ENCODE measurements at regions not wholly inside any gene's neighbourhood (a gene's known extent, or its start where the extent isn't known, plus 50 kb on each side); places are given as distances from the start of the nearest gene placed in this dataset.

- Mint-ChIP-seq H3K27ac (ENCODE audit: unreplicated experiment) (no peak overlapping the region), H3K4me3 (ENCODE audit: unreplicated experiment) (no peak overlapping the region), H3K9me3 (ENCODE audit: unreplicated experiment) (no peaks in the 10 kb centered on the region), H3K36me3 (ENCODE audit: unreplicated experiment) (no peaks in the 10 kb centered on the region), H3K4me1 (ENCODE audit: low read depth, unreplicated experiment) (no peaks in the 10 kb centered on the region), H3K27me3 (ENCODE audit: unreplicated experiment) (no peaks in the 10 kb centered on the region)
- no peak for DNase-seq
- TF ChIP-seq, protein P1, sequence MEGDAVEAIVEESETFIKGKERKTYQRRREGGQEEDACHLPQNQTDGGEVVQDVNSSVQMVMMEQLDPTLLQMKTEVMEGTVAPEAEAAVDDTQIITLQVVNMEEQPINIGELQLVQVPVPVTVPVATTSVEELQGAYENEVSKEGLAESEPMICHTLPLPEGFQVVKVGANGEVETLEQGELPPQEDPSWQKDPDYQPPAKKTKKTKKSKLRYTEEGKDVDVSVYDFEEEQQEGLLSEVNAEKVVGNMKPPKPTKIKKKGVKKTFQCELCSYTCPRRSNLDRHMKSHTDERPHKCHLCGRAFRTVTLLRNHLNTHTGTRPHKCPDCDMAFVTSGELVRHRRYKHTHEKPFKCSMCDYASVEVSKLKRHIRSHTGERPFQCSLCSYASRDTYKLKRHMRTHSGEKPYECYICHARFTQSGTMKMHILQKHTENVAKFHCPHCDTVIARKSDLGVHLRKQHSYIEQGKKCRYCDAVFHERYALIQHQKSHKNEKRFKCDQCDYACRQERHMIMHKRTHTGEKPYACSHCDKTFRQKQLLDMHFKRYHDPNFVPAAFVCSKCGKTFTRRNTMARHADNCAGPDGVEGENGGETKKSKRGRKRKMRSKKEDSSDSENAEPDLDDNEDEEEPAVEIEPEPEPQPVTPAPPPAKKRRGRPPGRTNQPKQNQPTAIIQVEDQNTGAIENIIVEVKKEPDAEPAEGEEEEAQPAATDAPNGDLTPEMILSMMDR (IDR thresholded peaks at IDR 0.05; ENCODE audit: partially characterized antibody, unreplicated experiment), result no peak
Observed at GRCh38 chr2:139403948-139404347, 623.8 kb upstream of the NXPH2 start.

DNA sequence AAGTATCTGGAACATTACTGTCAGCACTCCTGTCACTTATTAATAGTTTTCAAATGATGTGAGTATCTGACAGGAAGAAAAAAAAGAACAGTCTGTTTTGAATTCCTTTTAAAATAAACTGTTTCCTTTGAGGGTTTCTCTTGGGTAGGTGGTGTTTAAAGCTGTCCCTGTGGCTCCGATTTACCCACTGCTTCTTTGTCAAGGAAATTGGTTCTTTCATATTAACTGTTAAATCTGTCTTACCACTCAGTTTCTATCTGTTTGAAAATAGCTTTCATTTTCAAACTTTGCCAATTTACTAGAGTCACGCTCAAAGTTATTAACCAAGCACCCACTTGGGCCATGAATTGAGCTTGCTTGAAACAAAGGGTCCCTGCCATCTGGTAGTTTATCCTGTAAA is 614.6 kb upstream of the NXPH2 start:
- Mint-ChIP-seq H3K4me3 (ENCODE audit: unreplicated experiment) (no peak overlapping the region), H3K36me3 (ENCODE audit: unreplicated experiment) (no peaks in the 10 kb centered on the region), H3K27ac (ENCODE audit: unreplicated experiment) (no peak overlapping the region), H3K4me1 (ENCODE audit: low read depth, unreplicated experiment) (no peaks in the 10 kb centered on the region), H3K9me3 (ENCODE audit: unreplicated experiment) (no peaks in the 10 kb centered on the region), H3K27me3 (ENCODE audit: unreplicated experiment) (no peaks in the 10 kb centered on the region)
- TF ChIP-seq, protein P1 (IDR thresholded peaks at IDR 0.05; ENCODE audit: partially characterized antibody, unreplicated experiment), result no peak
- DNase-seq, result no peak

GRCh38 chr2:139389391-139389790 is 609.2 kb upstream of the NXPH2 start:
- DNase-seq, result no peak
- H3K36me3 Mint-ChIP-seq (ENCODE audit: unreplicated experiment), result no peaks in the 10 kb centered on the region
- H3K4me3 Mint-ChIP-seq (ENCODE audit: unreplicated experiment), result no peak overlapping the region
- H3K9me3 Mint-ChIP-seq (ENCODE audit: unreplicated experiment), result no peaks in the 10 kb centered on the region
- H3K27ac Mint-ChIP-seq (ENCODE audit: unreplicated experiment), result no peak overlapping the region
- no peaks in the 10 kb centered on the region for H3K4me1 Mint-ChIP-seq (ENCODE audit: low read depth, unreplicated experiment)
- H3K27me3 Mint-ChIP-seq (ENCODE audit: unreplicated experiment), result no peaks in the 10 kb centered on the region
- TF ChIP-seq, protein P1 (IDR thresholded peaks at IDR 0.05; ENCODE audit: partially characterized antibody, unreplicated experiment), result no peak

DNA sequence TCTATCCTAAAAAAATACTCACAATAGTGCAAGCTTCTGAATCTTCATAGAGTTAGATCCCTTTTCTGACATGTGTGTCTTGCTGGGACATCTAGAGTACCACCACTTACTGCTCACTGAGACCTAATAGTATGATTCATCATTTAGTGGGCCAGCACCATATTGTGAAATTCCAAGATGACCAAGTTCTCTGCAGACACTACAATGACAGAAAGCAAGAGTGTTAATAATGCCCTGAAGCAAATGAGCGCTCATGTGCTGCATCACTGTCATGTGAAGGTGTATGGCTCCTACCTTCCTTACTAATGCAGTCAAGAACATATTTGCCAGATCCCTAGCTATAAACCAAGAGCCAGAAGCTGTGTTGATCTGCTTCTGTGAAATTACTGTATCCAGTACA is 606.2 kb upstream of the NXPH2 start:
- no peaks in the 10 kb centered on the region for H3K9me3 Mint-ChIP-seq (ENCODE audit: unreplicated experiment)
- H3K4me1 Mint-ChIP-seq (ENCODE audit: low read depth, unreplicated experiment), result no peaks in the 10 kb centered on the region
- H3K27me3 Mint-ChIP-seq (ENCODE audit: unreplicated experiment), result no peaks in the 10 kb centered on the region
- H3K36me3 Mint-ChIP-seq (ENCODE audit: unreplicated experiment), result no peaks in the 10 kb centered on the region
- no peak for DNase-seq
- H3K4me3 Mint-ChIP-seq (ENCODE audit: unreplicated experiment), result no peak overlapping the region
- TF ChIP-seq, protein P1 (IDR thresholded peaks at IDR 0.05; ENCODE audit: partially characterized antibody, unreplicated experiment), result no peak
- H3K27ac Mint-ChIP-seq (ENCODE audit: unreplicated experiment), result no peak overlapping the region

GRCh38 chr2:139383532-139383931 is 603.3 kb upstream of the NXPH2 start:
- Mint-ChIP-seq H3K27ac (ENCODE audit: unreplicated experiment) (no peak overlapping the region), H3K27me3 (ENCODE audit: unreplicated experiment) (no peaks in the 10 kb centered on the region), H3K9me3 (ENCODE audit: unreplicated experiment) (no peaks in the 10 kb centered on the region), H3K36me3 (ENCODE audit: unreplicated experiment) (no peaks in the 10 kb centered on the region), H3K4me3 (ENCODE audit: unreplicated experiment) (no peak overlapping the region), H3K4me1 (ENCODE audit: low read depth, unreplicated experiment) (no peaks in the 10 kb centered on the region)
- DNase-seq, result no peak
- TF ChIP-seq, protein P1 (IDR thresholded peaks at IDR 0.05; ENCODE audit: partially characterized antibody, unreplicated experiment), result no peak

All from glutamatergic neuron (in vitro differentiated cells).